ENCODE measurements at regions not wholly inside any gene's neighbourhood (a gene's known extent, or its start where the extent isn't known, plus 50 kb on each side); places are given as distances from the start of the nearest gene placed in this dataset.
"Not testable (repeated sequence)": the region's sequence is repeated elsewhere in the genome, so short reads cannot be mapped to it uniquely, and the experiment has no call there.

GRCh38 chr12:20000229-20000849 lies 368.0 kb upstream of the PDE3A start:
- Mint-ChIP-seq H3K27me3 (ENCODE audit: low read depth) (no peaks in the 10 kb centered on the region), H3K27ac (no peak overlapping the region)

GRCh38 chr12:20003252-20003651 lies 365.1 kb upstream of the PDE3A start:
- H3K9me3 Mint-ChIP-seq = peaks cover 6% of the 10 kb centered on the region
- no peaks in the 10 kb centered on the region for H3K4me1 Mint-ChIP-seq (ENCODE audit: low read depth)
- no peaks in the 10 kb centered on the region for H3K36me3 Mint-ChIP-seq (ENCODE audit: low read depth)
- H3K4me3 Mint-ChIP-seq = no peak overlapping the region
- no peak overlapping the region for H3K27ac Mint-ChIP-seq
- H3K27me3 Mint-ChIP-seq (ENCODE audit: low read depth) = no peaks in the 10 kb centered on the region

More at GRCh38 chr12:20000229-20000849, 368.0 kb upstream of the PDE3A start:
- peaks cover 3% of the 10 kb centered on the region for H3K9me3 Mint-ChIP-seq
- no peak overlapping the region for H3K4me3 Mint-ChIP-seq
- H3K36me3 Mint-ChIP-seq (ENCODE audit: low read depth) = no peaks in the 10 kb centered on the region
- no peaks in the 10 kb centered on the region for H3K4me1 Mint-ChIP-seq (ENCODE audit: low read depth)

- no peaks in the 10 kb centered on the region for H3K27me3 Mint-ChIP-seq (ENCODE audit: low read depth)
- H3K36me3 Mint-ChIP-seq (ENCODE audit: low read depth) = no peaks in the 10 kb centered on the region
- H3K27ac Mint-ChIP-seq = no peak overlapping the region
- H3K9me3 Mint-ChIP-seq = peaks cover 20% of the 10 kb centered on the region
- no peaks in the 10 kb centered on the region for H3K4me1 Mint-ChIP-seq (ENCODE audit: low read depth)
- H3K4me3 Mint-ChIP-seq = no peak overlapping the region
These were observed 363.4 kb upstream of the PDE3A start for GRCh38 chr12:20004952-20005351.

GRCh38 chr12:20006871-20007730 lies 361.2 kb upstream of the PDE3A start:
- Mint-ChIP-seq H3K9me3 (peaks cover 29% of the 10 kb centered on the region), H3K4me1 (ENCODE audit: low read depth) (no peaks in the 10 kb centered on the region), H3K27ac (no peak overlapping the region), H3K36me3 (ENCODE audit: low read depth) (no peaks in the 10 kb centered on the region), H3K27me3 (ENCODE audit: low read depth) (no peaks in the 10 kb centered on the region), H3K4me3 (no peak overlapping the region)

- H3K36me3 Mint-ChIP-seq (ENCODE audit: low read depth); H3K27ac Mint-ChIP-seq; H3K27me3 Mint-ChIP-seq (ENCODE audit: low read depth); H3K4me3 Mint-ChIP-seq; H3K4me1 Mint-ChIP-seq (ENCODE audit: low read depth): not testable (repeated sequence)
- H3K9me3 Mint-ChIP-seq = peaks cover 36% of the 10 kb centered on the region
These were observed 358.4 kb upstream of the PDE3A start for GRCh38 chr12:20009965-20010364.

GRCh38 chr12:20011200-20011599 lies 357.1 kb upstream of the PDE3A start:
- H3K9me3 Mint-ChIP-seq = peaks cover 36% of the 10 kb centered on the region
- no peaks in the 10 kb centered on the region for H3K27me3 Mint-ChIP-seq (ENCODE audit: low read depth)
- no peaks in the 10 kb centered on the region for H3K36me3 Mint-ChIP-seq (ENCODE audit: low read depth)
- no peak overlapping the region for H3K4me3 Mint-ChIP-seq
- H3K27ac Mint-ChIP-seq = no peak overlapping the region
- no peaks in the 10 kb centered on the region for H3K4me1 Mint-ChIP-seq (ENCODE audit: low read depth)

GRCh38 chr12:20017802-20018201 lies 350.5 kb upstream of the PDE3A start:
- Mint-ChIP-seq H3K4me3 (no peak overlapping the region), H3K27me3 (ENCODE audit: low read depth) (no peaks in the 10 kb centered on the region), H3K4me1 (ENCODE audit: low read depth) (no peaks in the 10 kb centered on the region), H3K36me3 (ENCODE audit: low read depth) (no peaks in the 10 kb centered on the region), H3K9me3 (peaks cover under 1% of the 10 kb centered on the region), H3K27ac (no peak overlapping the region)

GRCh38 chr12:20018406-20018805 lies 349.9 kb upstream of the PDE3A start:
- Mint-ChIP-seq H3K4me1 (ENCODE audit: low read depth) (no peaks in the 10 kb centered on the region), H3K27ac (no peak overlapping the region), H3K36me3 (ENCODE audit: low read depth) (no peaks in the 10 kb centered on the region), H3K9me3 (no peaks in the 10 kb centered on the region), H3K4me3 (no peak overlapping the region), H3K27me3 (ENCODE audit: low read depth) (no peaks in the 10 kb centered on the region)

GRCh38 chr12:20024194-20024593 lies 344.1 kb upstream of the PDE3A start:
- Mint-ChIP-seq H3K4me1 (ENCODE audit: low read depth) (no peaks in the 10 kb centered on the region), H3K36me3 (ENCODE audit: low read depth) (no peaks in the 10 kb centered on the region)

GRCh38 chr12:20028033-20028432 lies 340.3 kb upstream of the PDE3A start:
- Mint-ChIP-seq H3K27ac (no peak overlapping the region), H3K27me3 (ENCODE audit: low read depth) (no peaks in the 10 kb centered on the region), H3K4me3 (no peak overlapping the region), H3K36me3 (ENCODE audit: low read depth) (no peaks in the 10 kb centered on the region), H3K4me1 (ENCODE audit: low read depth) (no peaks in the 10 kb centered on the region), H3K9me3 (peaks cover 6% of the 10 kb centered on the region)

More at GRCh38 chr12:20024194-20024593, 344.1 kb upstream of the PDE3A start:
- no peaks in the 10 kb centered on the region for H3K27me3 Mint-ChIP-seq (ENCODE audit: low read depth)
- no peak overlapping the region for H3K4me3 Mint-ChIP-seq
- no peak overlapping the region for H3K27ac Mint-ChIP-seq
- H3K9me3 Mint-ChIP-seq = peaks cover 6% of the 10 kb centered on the region

- Mint-ChIP-seq H3K27me3 (ENCODE audit: low read depth) (no peaks in the 10 kb centered on the region), H3K4me1 (ENCODE audit: low read depth) (no peaks in the 10 kb centered on the region), H3K4me3 (no peak overlapping the region), H3K27ac (no peak overlapping the region), H3K36me3 (ENCODE audit: low read depth) (no peaks in the 10 kb centered on the region), H3K9me3 (peaks cover 6% of the 10 kb centered on the region)
These were observed 337.5 kb upstream of the PDE3A start for GRCh38 chr12:20030826-20031225.

- H3K9me3 Mint-ChIP-seq = peaks cover 5% of the 10 kb centered on the region
- no peaks in the 10 kb centered on the region for H3K4me1 Mint-ChIP-seq (ENCODE audit: low read depth)
- H3K27ac Mint-ChIP-seq = no peak overlapping the region
- H3K36me3 Mint-ChIP-seq (ENCODE audit: low read depth) = no peaks in the 10 kb centered on the region
- no peak overlapping the region for H3K4me3 Mint-ChIP-seq
- H3K27me3 Mint-ChIP-seq (ENCODE audit: low read depth) = no peaks in the 10 kb centered on the region
These were observed 328.8 kb upstream of the PDE3A start for GRCh38 chr12:20039562-20039961.

GRCh38 chr12:20040184-20040583 lies 328.2 kb upstream of the PDE3A start:
- H3K27ac Mint-ChIP-seq = no peak overlapping the region
- H3K4me1 Mint-ChIP-seq (ENCODE audit: low read depth) = no peaks in the 10 kb centered on the region
- no peaks in the 10 kb centered on the region for H3K27me3 Mint-ChIP-seq (ENCODE audit: low read depth)
- no peaks in the 10 kb centered on the region for H3K36me3 Mint-ChIP-seq (ENCODE audit: low read depth)
- H3K4me3 Mint-ChIP-seq = no peak overlapping the region
- peaks cover 5% of the 10 kb centered on the region for H3K9me3 Mint-ChIP-seq

GRCh38 chr12:20040831-20041230 lies 327.5 kb upstream of the PDE3A start:
- Mint-ChIP-seq H3K4me1 (ENCODE audit: low read depth) (no peaks in the 10 kb centered on the region), H3K27me3 (ENCODE audit: low read depth) (no peaks in the 10 kb centered on the region), H3K27ac (no peak overlapping the region), H3K9me3 (peaks cover 5% of the 10 kb centered on the region), H3K4me3 (no peak overlapping the region), H3K36me3 (ENCODE audit: low read depth) (no peaks in the 10 kb centered on the region)

GRCh38 chr12:20044351-20044750 lies 324.0 kb upstream of the PDE3A start:
- no peaks in the 10 kb centered on the region for H3K27me3 Mint-ChIP-seq (ENCODE audit: low read depth)
- no peak overlapping the region for H3K27ac Mint-ChIP-seq
- peaks cover 5% of the 10 kb centered on the region for H3K9me3 Mint-ChIP-seq
- no peaks in the 10 kb centered on the region for H3K36me3 Mint-ChIP-seq (ENCODE audit: low read depth)
- no peaks in the 10 kb centered on the region for H3K4me1 Mint-ChIP-seq (ENCODE audit: low read depth)
- H3K4me3 Mint-ChIP-seq = no peak overlapping the region
